ENCODE measurements at regions not wholly inside any gene's neighbourhood (a gene's known extent, or its start where the extent isn't known, plus 50 kb on each side); places are given as distances from the start of the nearest gene placed in this dataset.

DNA sequence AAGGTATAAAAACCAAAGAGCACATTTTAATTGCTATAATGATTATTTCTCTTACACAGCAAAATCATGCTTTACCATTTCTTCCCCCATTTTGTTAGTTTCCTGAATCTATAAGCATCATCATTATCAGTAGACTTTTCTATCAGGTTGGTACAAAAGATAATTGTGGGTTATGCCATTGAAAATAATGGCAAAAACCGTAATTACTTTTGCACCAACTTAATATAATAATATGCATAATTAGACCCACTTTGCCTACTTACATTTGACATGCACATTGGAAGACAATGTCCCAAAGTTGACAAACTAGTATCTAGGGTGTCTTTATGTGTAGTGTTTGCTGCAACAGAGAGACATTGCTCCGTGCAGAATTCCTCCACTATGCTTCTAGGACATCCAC, 594.2 kb downstream of the LMO4 start:
- no peak for TF ChIP-seq NFYB (IDR thresholded peaks at IDR 0.05; ENCODE audit: insufficient read depth, low read depth, low read length)
- TF ChIP-seq, protein P1, sequence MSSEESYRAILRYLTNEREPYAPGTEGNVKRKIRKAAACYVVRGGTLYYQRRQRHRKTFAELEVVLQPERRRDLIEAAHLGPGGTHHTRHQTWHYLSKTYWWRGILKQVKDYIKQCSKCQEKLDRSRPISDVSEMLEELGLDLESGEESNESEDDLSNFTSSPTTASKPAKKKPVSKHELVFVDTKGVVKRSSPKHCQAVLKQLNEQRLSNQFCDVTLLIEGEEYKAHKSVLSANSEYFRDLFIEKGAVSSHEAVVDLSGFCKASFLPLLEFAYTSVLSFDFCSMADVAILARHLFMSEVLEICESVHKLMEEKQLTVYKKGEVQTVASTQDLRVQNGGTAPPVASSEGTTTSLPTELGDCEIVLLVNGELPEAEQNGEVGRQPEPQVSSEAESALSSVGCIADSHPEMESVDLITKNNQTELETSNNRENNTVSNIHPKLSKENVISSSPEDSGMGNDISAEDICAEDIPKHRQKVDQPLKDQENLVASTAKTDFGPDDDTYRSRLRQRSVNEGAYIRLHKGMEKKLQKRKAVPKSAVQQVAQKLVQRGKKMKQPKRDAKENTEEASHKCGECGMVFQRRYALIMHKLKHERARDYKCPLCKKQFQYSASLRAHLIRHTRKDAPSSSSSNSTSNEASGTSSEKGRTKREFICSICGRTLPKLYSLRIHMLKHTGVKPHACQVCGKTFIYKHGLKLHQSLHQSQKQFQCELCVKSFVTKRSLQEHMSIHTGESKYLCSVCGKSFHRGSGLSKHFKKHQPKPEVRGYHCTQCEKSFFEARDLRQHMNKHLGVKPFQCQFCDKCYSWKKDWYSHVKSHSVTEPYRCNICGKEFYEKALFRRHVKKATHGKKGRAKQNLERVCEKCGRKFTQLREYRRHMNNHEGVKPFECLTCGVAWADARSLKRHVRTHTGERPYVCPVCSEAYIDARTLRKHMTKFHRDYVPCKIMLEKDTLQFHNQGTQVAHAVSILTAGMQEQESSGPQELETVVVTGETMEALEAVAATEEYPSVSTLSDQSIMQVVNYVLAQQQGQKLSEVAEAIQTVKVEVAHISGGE (CRISPR knock-in tag; IDR thresholded peaks at IDR 0.05) = no peak
- TF ChIP-seq POLR2A (IDR thresholded peaks at IDR 0.05; ENCODE audit: low read depth, low read length) = no peak

All from GM12878 (cell line).